ENCODE measurements at regions not wholly inside any gene's neighbourhood (a gene's known extent, or its start where the extent isn't known, plus 50 kb on each side); places are given as distances from the start of the nearest gene placed in this dataset.

DNA sequence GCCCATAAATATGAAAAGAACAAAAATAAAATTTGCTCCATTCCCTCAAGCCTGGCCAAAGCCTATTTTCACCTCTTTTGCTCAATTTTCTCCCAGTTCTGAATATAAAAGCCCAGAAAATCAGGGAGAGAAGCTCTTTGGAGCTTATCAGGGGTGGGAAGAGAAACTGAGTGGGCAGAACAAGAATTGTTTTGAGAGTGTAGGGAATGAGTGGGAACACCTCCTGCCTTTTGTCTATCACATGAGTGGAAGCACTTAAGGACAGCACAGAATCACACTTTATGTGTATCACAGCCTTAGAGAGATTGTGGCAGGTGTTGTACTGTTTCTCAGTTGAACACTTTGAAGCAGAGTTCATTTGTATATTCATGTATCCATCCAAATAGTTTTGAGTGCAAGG, 139.2 kb upstream of the HMHB1 start:
- H3K79me2 ChIP-seq (ENCODE audit: control insufficient read depth, low read length): no peaks in the 10 kb centered on the region
- no peaks in the 10 kb centered on the region for H3K27me3 ChIP-seq (ENCODE audit: control insufficient read depth, low read length)
- no peaks in the 10 kb centered on the region for H4K20me1 ChIP-seq (ENCODE audit: control insufficient read depth, insufficient read depth, low read depth, low read length)
- H3K4me3 ChIP-seq (ENCODE audit: low read length): no peak overlapping the region
- TF ChIP-seq EZH2phosphoT487 (IDR thresholded peaks at IDR 0.05; ENCODE audit: borderline replicate concordance, low read length): no peak
- TF ChIP-seq, protein P1, sequence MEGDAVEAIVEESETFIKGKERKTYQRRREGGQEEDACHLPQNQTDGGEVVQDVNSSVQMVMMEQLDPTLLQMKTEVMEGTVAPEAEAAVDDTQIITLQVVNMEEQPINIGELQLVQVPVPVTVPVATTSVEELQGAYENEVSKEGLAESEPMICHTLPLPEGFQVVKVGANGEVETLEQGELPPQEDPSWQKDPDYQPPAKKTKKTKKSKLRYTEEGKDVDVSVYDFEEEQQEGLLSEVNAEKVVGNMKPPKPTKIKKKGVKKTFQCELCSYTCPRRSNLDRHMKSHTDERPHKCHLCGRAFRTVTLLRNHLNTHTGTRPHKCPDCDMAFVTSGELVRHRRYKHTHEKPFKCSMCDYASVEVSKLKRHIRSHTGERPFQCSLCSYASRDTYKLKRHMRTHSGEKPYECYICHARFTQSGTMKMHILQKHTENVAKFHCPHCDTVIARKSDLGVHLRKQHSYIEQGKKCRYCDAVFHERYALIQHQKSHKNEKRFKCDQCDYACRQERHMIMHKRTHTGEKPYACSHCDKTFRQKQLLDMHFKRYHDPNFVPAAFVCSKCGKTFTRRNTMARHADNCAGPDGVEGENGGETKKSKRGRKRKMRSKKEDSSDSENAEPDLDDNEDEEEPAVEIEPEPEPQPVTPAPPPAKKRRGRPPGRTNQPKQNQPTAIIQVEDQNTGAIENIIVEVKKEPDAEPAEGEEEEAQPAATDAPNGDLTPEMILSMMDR (IDR thresholded peaks at IDR 0.05; ENCODE audit: low read depth, low read length, poor library complexity, severe bottlenecking): no peak
- no peaks in the 10 kb centered on the region for H3K36me3 ChIP-seq (ENCODE audit: control insufficient read depth, low read length)
- H3K9me3 ChIP-seq (ENCODE audit: control insufficient read depth, insufficient read depth, low read length): no peaks in the 10 kb centered on the region
- H3K27ac ChIP-seq (ENCODE audit: low read depth, low read length): no peak overlapping the region
- no peaks in the 10 kb centered on the region for H3K4me1 ChIP-seq (ENCODE audit: control insufficient read depth, low read length)
- H3K4me2 ChIP-seq (ENCODE audit: low read length): no peak overlapping the region
- H3K9me2 ChIP-seq (replicated peaks; ENCODE audit: control insufficient read depth, low read length): no peaks in the 10 kb centered on the region
- H3F3A ChIP-seq (ENCODE audit: control insufficient read depth, insufficient read depth): no peaks in the 10 kb centered on the region

DNA sequence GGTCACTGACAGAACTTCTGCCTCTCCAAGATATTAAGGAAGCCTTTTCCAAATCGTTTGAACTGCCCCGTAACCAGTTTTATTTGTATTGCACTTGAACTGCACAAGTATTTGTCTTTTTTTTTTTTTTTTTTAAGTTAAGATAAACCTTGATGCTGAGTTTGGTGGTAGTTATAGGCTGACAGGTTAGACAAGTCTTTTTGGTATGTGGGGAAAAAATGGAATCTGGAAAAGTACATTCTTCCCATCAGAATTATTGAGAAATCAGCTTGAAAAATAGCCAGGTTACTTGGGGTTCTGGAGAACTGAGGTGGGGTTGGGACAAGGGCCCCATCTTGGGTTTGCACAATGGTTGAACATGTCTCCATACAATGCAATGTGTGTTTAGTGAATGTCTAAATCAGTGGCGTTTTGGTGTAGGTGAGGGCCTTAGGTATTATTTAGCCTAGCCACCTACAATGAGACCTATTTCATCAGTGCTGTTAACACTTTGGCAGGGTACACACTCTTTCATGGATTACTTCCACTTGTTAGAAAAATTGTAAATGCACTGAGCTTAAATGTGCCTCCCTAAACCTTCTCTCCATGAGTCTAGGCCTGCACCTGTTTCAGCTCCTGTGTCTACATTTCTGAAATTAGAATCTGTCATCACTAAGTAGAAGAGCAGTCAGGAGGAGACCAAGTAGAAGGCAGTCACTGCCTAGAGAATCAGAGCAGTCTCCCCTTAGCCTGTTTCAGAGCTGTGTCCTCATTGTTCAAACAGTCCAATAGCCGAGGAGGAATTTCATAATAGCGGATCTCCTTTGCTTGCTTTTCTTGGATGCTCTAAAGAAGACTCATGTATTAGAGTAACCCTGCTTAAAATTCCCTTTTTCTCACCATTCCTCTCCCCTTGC, 140.0 kb upstream of the HMHB1 start:
- H3K27ac ChIP-seq (ENCODE audit: low read depth, low read length): no peak overlapping the region
- no peak overlapping the region for H3K4me2 ChIP-seq (ENCODE audit: low read length)
- no peak for TF ChIP-seq EZH2phosphoT487 (IDR thresholded peaks at IDR 0.05; ENCODE audit: borderline replicate concordance, low read length)
- TF ChIP-seq, protein P1 (IDR thresholded peaks at IDR 0.05; ENCODE audit: low read depth, low read length, poor library complexity, severe bottlenecking): no peak

DNA sequence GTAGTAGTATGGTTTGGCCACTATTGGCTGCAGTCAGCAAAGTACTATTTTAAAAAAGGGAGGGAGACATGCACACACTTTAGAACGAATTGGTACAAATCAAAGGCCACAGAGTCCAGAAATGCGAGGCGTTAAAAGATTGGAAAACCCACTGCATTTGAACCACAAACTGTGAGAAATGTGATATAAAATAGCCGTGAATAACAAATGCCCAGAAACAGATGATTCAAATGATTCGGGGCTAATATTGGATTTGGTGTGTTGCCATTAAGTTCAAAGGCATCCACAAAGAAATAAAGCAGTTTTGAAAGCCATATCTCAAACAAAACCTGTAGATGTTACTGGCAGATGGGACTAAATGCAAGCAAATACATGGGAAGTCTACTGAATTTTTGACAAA, 140.9 kb upstream of the HMHB1 start:
- Histone ChIP-seq H3K27ac (ENCODE audit: low read depth, low read length) (no peak overlapping the region), H3K4me1 (ENCODE audit: control insufficient read depth, low read length) (no peaks in the 10 kb centered on the region), H3K27me3 (ENCODE audit: control insufficient read depth, low read length) (no peaks in the 10 kb centered on the region), H3K79me2 (ENCODE audit: control insufficient read depth, low read length) (no peaks in the 10 kb centered on the region), H3K9me2 (replicated peaks; ENCODE audit: control insufficient read depth, low read length) (no peaks in the 10 kb centered on the region), H3K36me3 (ENCODE audit: control insufficient read depth, low read length) (no peaks in the 10 kb centered on the region), H4K20me1 (ENCODE audit: control insufficient read depth, insufficient read depth, low read depth, low read length) (no peaks in the 10 kb centered on the region), H3K4me3 (ENCODE audit: low read length) (no peak overlapping the region), H3F3A (ENCODE audit: control insufficient read depth, insufficient read depth) (no peaks in the 10 kb centered on the region), H3K4me2 (ENCODE audit: low read length) (no peak overlapping the region), H3K9me3 (ENCODE audit: control insufficient read depth, insufficient read depth, low read length) (no peaks in the 10 kb centered on the region)
- TF ChIP-seq, protein P1 (IDR thresholded peaks at IDR 0.05; ENCODE audit: low read depth, low read length, poor library complexity, severe bottlenecking): no peak

More for the DNA sequence above, 140.0 kb upstream of the HMHB1 start:
- no peaks in the 10 kb centered on the region for H4K20me1 ChIP-seq (ENCODE audit: control insufficient read depth, insufficient read depth, low read depth, low read length)
- no peak overlapping the region for H3K4me3 ChIP-seq (ENCODE audit: low read length)
- H3F3A ChIP-seq (ENCODE audit: control insufficient read depth, insufficient read depth): no peaks in the 10 kb centered on the region
- no peaks in the 10 kb centered on the region for H3K9me2 ChIP-seq (replicated peaks; ENCODE audit: control insufficient read depth, low read length)
- no peaks in the 10 kb centered on the region for H3K79me2 ChIP-seq (ENCODE audit: control insufficient read depth, low read length)
- H3K9me3 ChIP-seq (ENCODE audit: control insufficient read depth, insufficient read depth, low read length): no peaks in the 10 kb centered on the region
- no peaks in the 10 kb centered on the region for H3K4me1 ChIP-seq (ENCODE audit: control insufficient read depth, low read length)
- no peaks in the 10 kb centered on the region for H3K27me3 ChIP-seq (ENCODE audit: control insufficient read depth, low read length)
- no peaks in the 10 kb centered on the region for H3K36me3 ChIP-seq (ENCODE audit: control insufficient read depth, low read length)

Data from DOHH2 (cell line).